OCI-LY1 (cell line): ENCODE measurements at regions not wholly inside any gene's neighbourhood (a gene's known extent, or its start where the extent isn't known, plus 50 kb on each side); places are given as distances from the start of the nearest gene placed in this dataset.

Source experiments
- CTCF ChIP-seq: fragments of 200-600 bp; sonication (generic), shearing (Covaris generic); IDR thresholded peaks from 2 replicates; pipeline ENCODE4 v1.5.1; 2017; ENCODE audit warnings: mild to moderate bottlenecking, antibody characterized with exemption, low read length, moderate library complexity, mixed read lengths
- EZH2 ChIP-seq: fragments of 200-600 bp; sonication (generic), shearing (Covaris generic); IDR thresholded peaks from 2 replicates; pipeline ENCODE4 v1.8.0; 2017; ENCODE audit warnings: borderline replicate concordance, mixed run types, mild to moderate bottlenecking, antibody characterized with exemption, low read length, moderate library complexity, mixed read lengths

DNA sequence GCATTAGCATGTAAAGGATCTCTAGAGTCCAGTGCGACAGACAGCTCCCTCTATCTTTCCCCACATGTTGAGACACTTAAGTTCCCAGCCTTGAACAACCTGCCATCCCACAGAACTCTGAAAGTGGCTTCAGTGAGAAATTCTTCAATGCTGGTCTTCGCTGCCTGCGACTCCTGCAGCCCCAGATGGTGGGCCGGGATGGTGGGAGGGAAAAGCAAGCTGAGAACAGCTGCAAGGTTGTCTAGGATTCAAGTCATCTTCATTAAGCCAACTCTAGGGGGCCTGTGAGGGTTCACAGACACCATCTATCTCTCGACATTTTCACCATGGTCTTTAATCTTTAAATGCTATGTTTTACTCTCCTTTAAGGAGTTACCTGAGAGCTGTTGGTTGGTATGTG, 185.5 kb upstream of the C1orf174 start:
- TF ChIP-seq CTCF (no peak; the same call in 1 of the 2 replicates), EZH2 (no peak)
